ENCODE measurements at regions not wholly inside any gene's neighbourhood (a gene's known extent, or its start where the extent isn't known, plus 50 kb on each side); places are given as distances from the start of the nearest gene placed in this dataset.

- in situ Hi-C loops (cut with MboI), result no loop called here
- Histone ChIP-seq H3K27me3 (replicated peaks in 1 of 2; ENCODE audit: control insufficient read depth in 2 of 2, insufficient read depth in 2 of 2, low read length in 1 of 2) (no peaks in the 10 kb centered on the region), H4K20me1 (ENCODE audit: control insufficient read depth, insufficient read depth) (no peaks in the 10 kb centered on the region), H3K79me2 (ENCODE audit: control insufficient read depth, insufficient read depth, low read length) (no peaks in the 10 kb centered on the region), H3K9ac (ENCODE audit: control insufficient read depth, insufficient read depth, low read length) (no peak overlapping the region), H3K4me3 (no peak overlapping the region), H3K4me2 (ENCODE audit: control insufficient read depth, insufficient read depth) (no peak overlapping the region), H3K4me1 (ENCODE audit: control insufficient read depth, insufficient read depth, low read length) (no peaks in the 10 kb centered on the region), H3K27ac (ENCODE audit: control insufficient read depth, insufficient read depth) (no peak overlapping the region), H3K36me3 (ENCODE audit: control insufficient read depth in 2 of 2, insufficient read depth in 2 of 2, low read length in 1 of 2) (no peaks in the 10 kb centered on the region), H3K9me3 (replicated peaks; ENCODE audit: control insufficient read depth, insufficient read depth, low read length) (no peaks in the 10 kb centered on the region), H2AFZ (ENCODE audit: control insufficient read depth, low read depth, low read length) (no peak overlapping the region)
- WGBS (ENCODE audit: insufficient coverage, insufficient replicate concordance, low lambda C conversion rate, missing lambda C conversion rate), result 52% methylated on average over 7 of the region's 7 CpGs
- POLR2A ChIA-PET, result interaction anchor here (0.6 kb wide), 1 partner anchor 133 kb away, joined by 7 read pairs; no protein-coding TSS in a partner anchor
- CTCF ChIA-PET, result interaction anchor here (0.8 to 1.1 kb wide), 5 partner anchors 13 to 226 kb away, joined by 3 to 5 read pairs (median 3); no protein-coding TSS in a partner anchor
- SMC1A ChIA-PET (ENCODE audit: uncharacterized antibody, unreplicated experiment), result interaction anchor here (0.6 to 1.0 kb wide), 2 partner anchors 10 to 159 kb away, joined by 3 to 4 read pairs; no protein-coding TSS in a partner anchor
- RAD21 ChIA-PET (ENCODE audit: unreplicated experiment), result interaction anchor here (0.7 kb wide), 1 partner anchor 523 kb away, joined by 3 read pairs; no protein-coding TSS in a partner anchor
- DNase-seq (ENCODE audit: low read depth, low spot score) (no peak), FAIRE-seq (no peak), ATAC-seq (peak; percentile 59)
- TF ChIP-seq REST (IDR thresholded peaks at IDR 0.05; ENCODE audit: low read depth, low read length) (peak; percentile 94), CHD4 (IDR thresholded peaks at IDR 0.05) (no peak), CHD2 (IDR thresholded peaks at IDR 0.05; ENCODE audit: borderline replicate concordance, low read depth, low read length) (no peak)
- TF ChIP-seq, protein P1, sequence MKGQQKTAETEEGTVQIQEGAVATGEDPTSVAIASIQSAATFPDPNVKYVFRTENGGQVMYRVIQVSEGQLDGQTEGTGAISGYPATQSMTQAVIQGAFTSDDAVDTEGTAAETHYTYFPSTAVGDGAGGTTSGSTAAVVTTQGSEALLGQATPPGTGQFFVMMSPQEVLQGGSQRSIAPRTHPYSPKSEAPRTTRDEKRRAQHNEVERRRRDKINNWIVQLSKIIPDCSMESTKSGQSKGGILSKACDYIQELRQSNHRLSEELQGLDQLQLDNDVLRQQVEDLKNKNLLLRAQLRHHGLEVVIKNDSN (IDR thresholded peaks at IDR 0.05; ENCODE audit: borderline replicate concordance, extremely low read length, insufficient read depth, low read depth, low read length), result no peak
- BruUV-seq (replicated peaks), result no TSS peak
- intact Hi-C loops (cut with micrococcal nuclease; ENCODE audit: unreplicated experiment), result no loop called here
Observed at GRCh38 chr4:169823685-169824084, 65.9 kb upstream of the HPF1 start.

Data from GM12878 (cell line).